Mucosa of descending colon (tissue), 3 donors: ENCODE measurements at regions not wholly inside any gene's neighbourhood (a gene's known extent, or its start where the extent isn't known, plus 50 kb on each side); places are given as distances from the start of the nearest gene placed in this dataset.

Experiments used
- ATAC-seq: fragments of 200-7000 bp; cut with Tn5 transposase; one replicate; pipeline ENCODE4 v1.9.1; 2020; ENCODE audit warnings: mild to moderate bottlenecking, moderate library complexity
- DNase-seq, 3 donors: peaks; one replicate each; pipeline ENCODE4 v3.0.0-alpha.2; 2020
- H3K36me3 ChIP-seq: fragments of 200-600 bp; one replicate; pipeline ENCODE4 v1.8.0; 2021; ENCODE audit warnings: low read depth, mild to moderate bottlenecking
- H3K4me1 ChIP-seq: fragments of 200-600 bp; one replicate; pipeline ENCODE4 v1.8.0; 2021; ENCODE audit warnings: low read depth, mild to moderate bottlenecking
- H3K4me3 ChIP-seq: fragments of 200-600 bp; one replicate; pipeline ENCODE4 v1.8.0; 2021; ENCODE audit warnings: mild to moderate bottlenecking
- H3K9me3 ChIP-seq: fragments of 200-600 bp; one replicate; pipeline ENCODE4 v1.8.0; 2021; ENCODE audit warnings: mild to moderate bottlenecking
- intact Hi-C, 2 donors: fragments of 100-400 bp; cut with DNase I in 1 of 2; cut with micrococcal nuclease in 1 of 2; formaldehyde crosslinking; loops; one replicate each; pipeline versions ENCODE4 v1.11.0 to v1.11.1; 2022; cut with DNase I, micrococcal nuclease
- TF ChIP-seq, protein P1 (sequence below): fragments of 200-600 bp; IDR thresholded peaks from one replicate; pipeline ENCODE4 v1.8.0; 2022; ENCODE audit warnings: antibody characterized with exemption, mild to moderate bottlenecking
- donor health status: DM: no; HTN: no; CAD: no; lungs with moderate emphysema.
- donor health status: DM: no; HTN: no; CAD: no.
- donor health status: DM: no; HTN: yes; CAD: no.

DNA sequence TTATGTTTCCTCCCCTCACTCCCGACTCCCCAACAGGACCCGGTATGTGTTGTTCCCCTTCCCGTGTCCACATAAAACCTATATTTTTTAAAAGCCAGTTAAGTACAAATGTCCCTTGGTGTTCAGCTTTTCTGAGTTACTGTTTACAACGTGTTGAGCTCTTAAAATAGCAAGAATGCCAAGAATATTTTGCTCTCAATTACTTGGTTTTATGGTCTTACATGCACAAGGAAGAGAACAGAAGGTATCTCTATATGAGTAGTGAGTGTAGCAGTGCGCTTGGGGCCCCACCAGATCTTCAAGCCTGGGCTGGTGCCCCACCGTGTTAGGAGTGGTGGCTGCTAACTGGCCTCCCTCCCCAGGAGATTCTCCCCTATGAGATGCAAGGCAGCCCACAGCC lies 75.3 kb downstream of the RIN2 start:
- H3K9me3 ChIP-seq: no peaks in the 10 kb centered on the region
- H3K36me3 ChIP-seq: no peaks in the 10 kb centered on the region
- peaks cover 11% of the 10 kb centered on the region for H3K4me1 ChIP-seq
- no peak for DNase-seq
- TF ChIP-seq, protein P1, sequence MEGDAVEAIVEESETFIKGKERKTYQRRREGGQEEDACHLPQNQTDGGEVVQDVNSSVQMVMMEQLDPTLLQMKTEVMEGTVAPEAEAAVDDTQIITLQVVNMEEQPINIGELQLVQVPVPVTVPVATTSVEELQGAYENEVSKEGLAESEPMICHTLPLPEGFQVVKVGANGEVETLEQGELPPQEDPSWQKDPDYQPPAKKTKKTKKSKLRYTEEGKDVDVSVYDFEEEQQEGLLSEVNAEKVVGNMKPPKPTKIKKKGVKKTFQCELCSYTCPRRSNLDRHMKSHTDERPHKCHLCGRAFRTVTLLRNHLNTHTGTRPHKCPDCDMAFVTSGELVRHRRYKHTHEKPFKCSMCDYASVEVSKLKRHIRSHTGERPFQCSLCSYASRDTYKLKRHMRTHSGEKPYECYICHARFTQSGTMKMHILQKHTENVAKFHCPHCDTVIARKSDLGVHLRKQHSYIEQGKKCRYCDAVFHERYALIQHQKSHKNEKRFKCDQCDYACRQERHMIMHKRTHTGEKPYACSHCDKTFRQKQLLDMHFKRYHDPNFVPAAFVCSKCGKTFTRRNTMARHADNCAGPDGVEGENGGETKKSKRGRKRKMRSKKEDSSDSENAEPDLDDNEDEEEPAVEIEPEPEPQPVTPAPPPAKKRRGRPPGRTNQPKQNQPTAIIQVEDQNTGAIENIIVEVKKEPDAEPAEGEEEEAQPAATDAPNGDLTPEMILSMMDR: no peak
- intact Hi-C loops: no loop called here
- ATAC-seq: no peak
- no peak overlapping the region for H3K4me3 ChIP-seq

DNA sequence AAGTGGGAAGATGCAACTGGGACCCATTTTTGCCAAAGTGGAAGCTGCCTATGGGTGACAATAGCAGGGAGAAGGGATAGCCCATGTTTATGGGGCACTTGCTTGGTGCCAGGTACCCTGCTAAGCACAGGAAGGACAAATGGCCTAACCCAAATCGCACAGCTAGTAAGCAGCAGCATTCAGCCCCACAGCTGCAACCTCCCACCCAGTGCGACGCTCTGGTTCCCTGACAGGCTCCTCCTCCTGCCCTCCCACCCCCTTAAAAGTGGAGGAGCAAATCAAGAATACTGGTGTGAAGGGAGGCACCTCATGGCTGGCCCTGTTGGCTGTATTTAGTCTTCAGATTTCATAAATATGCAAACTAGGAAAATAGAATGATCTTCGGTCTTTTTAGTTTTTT lies 76.2 kb downstream of the RIN2 start:
- ATAC-seq (no peak), DNase-seq (no peak)
- Histone ChIP-seq H3K4me1 (peaks cover 11% of the 10 kb centered on the region), H3K9me3 (no peaks in the 10 kb centered on the region), H3K36me3 (no peaks in the 10 kb centered on the region), H3K4me3 (no peak overlapping the region)
- intact Hi-C loops: no loop called here
- TF ChIP-seq, protein P1: no peak

DNA sequence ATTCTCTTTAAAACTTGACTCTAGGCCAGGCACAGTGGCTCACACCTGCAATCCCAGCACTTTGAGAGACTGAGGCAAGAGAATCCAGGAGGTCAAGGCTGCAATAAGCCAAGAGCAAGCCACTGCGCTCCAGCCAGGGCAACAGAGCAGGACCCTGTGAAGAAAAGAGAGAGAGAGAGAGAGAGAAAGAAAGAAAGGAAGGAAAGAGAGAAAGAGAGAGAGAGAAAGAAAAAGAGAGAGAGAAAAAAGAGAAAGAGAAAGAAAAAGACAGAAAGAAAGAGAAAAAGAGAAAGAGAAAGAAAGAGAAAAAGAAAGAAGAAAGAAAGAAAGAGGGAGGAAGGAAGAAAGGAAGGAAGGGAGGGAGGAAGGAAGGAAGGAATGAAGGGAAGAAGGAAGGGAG lies 76.7 kb downstream of the RIN2 start:
- ATAC-seq (no peak), DNase-seq (no peak)
- Histone ChIP-seq H3K9me3 (no peaks in the 10 kb centered on the region), H3K4me1 (peaks cover 11% of the 10 kb centered on the region), H3K36me3 (no peaks in the 10 kb centered on the region), H3K4me3 (no peak overlapping the region)
- intact Hi-C loops: no loop called here
- TF ChIP-seq, protein P1: no peak

DNA sequence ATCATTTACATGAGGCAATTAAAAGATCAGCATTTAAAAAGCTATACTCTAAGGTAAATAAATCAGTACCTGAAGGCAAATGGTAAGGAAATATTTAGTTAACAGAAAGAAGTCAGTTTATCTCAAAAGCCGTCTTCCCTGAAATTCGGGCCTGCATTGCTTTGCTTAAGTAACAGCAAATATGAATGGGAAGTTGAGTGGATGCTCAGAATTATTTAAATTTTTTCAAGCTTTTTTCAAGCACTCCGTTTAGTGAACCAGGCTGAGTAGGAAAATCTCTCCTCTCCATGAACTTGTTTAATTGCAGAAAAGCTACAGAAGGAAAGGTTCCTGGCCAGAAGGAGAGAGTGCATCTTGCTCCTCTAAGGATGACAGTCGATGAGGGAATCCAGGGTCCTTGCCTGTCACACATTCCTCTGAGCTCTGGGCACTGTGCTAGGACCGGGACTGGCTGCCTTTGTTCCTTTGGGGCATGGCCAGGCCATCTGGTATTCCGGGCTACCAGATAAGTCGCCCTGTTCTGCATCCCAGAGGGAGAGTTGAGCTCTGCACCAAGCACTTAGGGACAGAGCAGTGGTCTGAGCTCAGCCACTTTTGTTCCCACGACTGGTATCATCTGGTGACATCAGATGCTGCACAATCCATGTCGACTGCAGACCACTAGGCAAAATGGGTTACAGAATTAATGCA lies 77.6 kb downstream of the RIN2 start:
- Histone ChIP-seq H3K36me3 (no peaks in the 10 kb centered on the region), H3K4me3 (no peak overlapping the region), H3K9me3 (no peaks in the 10 kb centered on the region), H3K4me1 (peaks cover 5% of the 10 kb centered on the region)
- ATAC-seq (no peak), DNase-seq (no peak)
- intact Hi-C loops: no loop called here
- TF ChIP-seq, protein P1: no peak

DNA sequence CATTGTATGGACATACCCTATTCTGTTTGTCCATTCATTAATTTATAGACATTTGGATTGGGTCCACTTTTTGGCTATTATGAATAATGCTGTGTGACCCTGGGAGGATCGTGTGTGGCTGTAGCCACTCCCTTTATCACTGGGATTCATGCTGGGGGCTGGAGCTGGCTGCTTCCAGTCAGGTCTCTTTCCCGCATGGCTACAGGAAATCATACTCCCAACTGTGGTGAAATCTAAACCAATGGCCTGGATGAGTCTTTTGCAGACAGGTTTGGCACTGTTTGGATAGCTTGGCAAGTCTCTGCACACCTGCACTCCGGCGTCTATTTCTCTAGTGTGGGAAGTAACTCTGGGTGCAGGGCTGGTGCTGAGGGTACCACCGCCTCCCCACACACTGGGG lies 80.4 kb downstream of the RIN2 start:
- intact Hi-C loops: no loop called here
- Histone ChIP-seq H3K4me3 (no peak overlapping the region), H3K4me1 (no peaks in the 10 kb centered on the region), H3K36me3 (no peaks in the 10 kb centered on the region), H3K9me3 (no peaks in the 10 kb centered on the region)
- TF ChIP-seq, protein P1: no peak
- DNase-seq (no peak), ATAC-seq (no peak)

DNA sequence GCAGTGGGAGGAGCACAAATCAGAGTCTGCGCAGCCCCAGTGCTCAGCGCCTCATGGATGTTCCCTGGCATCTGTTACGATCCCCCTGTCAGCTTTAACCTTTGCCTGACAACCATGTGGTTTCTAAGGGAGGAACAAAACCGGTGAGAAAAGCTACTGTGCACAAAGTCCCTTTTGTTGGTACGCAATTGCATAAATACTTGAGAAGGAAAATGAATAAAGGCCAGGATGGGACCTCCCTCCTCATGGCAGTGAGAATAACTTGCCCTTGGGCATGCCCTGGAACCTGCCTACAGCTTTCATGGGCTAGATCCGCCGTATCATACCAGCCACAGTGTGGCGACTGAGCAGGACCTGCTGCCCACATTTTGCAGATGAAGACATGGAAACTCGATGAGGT lies 81.0 kb downstream of the RIN2 start:
- DNase-seq (no peak), ATAC-seq (no peak)
- no peaks in the 10 kb centered on the region for H3K4me1 ChIP-seq
- H3K4me3 ChIP-seq: no peak overlapping the region
- H3K36me3 ChIP-seq: no peaks in the 10 kb centered on the region
- TF ChIP-seq, protein P1: no peak
- intact Hi-C loops: no loop called here
- H3K9me3 ChIP-seq: no peaks in the 10 kb centered on the region
